B cell (primary cell): ENCODE measurements at regions not wholly inside any gene's neighbourhood (a gene's known extent, or its start where the extent isn't known, plus 50 kb on each side); places are given as distances from the start of the nearest gene placed in this dataset.

Experiments
- EZH2 ChIP-seq: IDR thresholded peaks from 2 replicates; pipeline ENCODE4 v1.6.1; 2012; ENCODE audit warnings: borderline replicate concordance, low read depth, mild to moderate bottlenecking, moderate library complexity, low read length; ENCODE audit not compliant: insufficient read depth, poor library complexity, severe bottlenecking
- TF ChIP-seq, protein P1 (sequence below): fragments of 200-600 bp; IDR thresholded peaks from one replicate; pipeline ENCODE4 v1.8.0; 2022; ENCODE audit warnings: antibody characterized with exemption, mild to moderate bottlenecking

DNA sequence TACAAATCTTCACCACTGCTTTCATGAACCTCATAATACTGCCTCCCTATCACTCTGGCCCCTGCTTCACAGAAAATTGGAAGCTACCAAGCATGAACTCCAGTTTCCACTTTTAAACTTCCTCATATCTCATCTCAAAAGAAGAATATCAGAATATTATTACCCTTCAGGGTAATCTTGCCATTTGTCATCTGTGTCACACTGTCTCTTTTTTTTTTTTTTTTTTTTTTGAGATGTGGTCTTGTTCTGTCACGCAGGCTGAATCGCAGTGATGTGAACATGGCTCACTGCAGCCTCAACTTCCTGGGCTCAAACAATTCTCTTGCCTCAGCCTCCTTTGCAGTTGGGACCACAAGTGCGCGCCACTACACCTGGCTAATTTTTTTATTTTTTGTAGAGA lies 80.4 kb upstream of the TCF12 start:
- TF ChIP-seq, protein P1, sequence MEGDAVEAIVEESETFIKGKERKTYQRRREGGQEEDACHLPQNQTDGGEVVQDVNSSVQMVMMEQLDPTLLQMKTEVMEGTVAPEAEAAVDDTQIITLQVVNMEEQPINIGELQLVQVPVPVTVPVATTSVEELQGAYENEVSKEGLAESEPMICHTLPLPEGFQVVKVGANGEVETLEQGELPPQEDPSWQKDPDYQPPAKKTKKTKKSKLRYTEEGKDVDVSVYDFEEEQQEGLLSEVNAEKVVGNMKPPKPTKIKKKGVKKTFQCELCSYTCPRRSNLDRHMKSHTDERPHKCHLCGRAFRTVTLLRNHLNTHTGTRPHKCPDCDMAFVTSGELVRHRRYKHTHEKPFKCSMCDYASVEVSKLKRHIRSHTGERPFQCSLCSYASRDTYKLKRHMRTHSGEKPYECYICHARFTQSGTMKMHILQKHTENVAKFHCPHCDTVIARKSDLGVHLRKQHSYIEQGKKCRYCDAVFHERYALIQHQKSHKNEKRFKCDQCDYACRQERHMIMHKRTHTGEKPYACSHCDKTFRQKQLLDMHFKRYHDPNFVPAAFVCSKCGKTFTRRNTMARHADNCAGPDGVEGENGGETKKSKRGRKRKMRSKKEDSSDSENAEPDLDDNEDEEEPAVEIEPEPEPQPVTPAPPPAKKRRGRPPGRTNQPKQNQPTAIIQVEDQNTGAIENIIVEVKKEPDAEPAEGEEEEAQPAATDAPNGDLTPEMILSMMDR = no peak
- TF ChIP-seq EZH2 = no peak
